HG02840 (cell line): ENCODE measurements at regions not wholly inside any gene's neighbourhood (a gene's known extent, or its start where the extent isn't known, plus 50 kb on each side); places are given as distances from the start of the nearest gene placed in this dataset.

Experiments used
- ATAC-seq: cut with Tn5 transposase; IDR thresholded peaks from one replicate; pipeline ENCODE4 v1.9.1; 2021; ENCODE audit warnings: mild to moderate bottlenecking, moderate library complexity, moderate number of reproducible peaks; ENCODE audit not compliant: unreplicated experiment, low FRiP score

DNA sequence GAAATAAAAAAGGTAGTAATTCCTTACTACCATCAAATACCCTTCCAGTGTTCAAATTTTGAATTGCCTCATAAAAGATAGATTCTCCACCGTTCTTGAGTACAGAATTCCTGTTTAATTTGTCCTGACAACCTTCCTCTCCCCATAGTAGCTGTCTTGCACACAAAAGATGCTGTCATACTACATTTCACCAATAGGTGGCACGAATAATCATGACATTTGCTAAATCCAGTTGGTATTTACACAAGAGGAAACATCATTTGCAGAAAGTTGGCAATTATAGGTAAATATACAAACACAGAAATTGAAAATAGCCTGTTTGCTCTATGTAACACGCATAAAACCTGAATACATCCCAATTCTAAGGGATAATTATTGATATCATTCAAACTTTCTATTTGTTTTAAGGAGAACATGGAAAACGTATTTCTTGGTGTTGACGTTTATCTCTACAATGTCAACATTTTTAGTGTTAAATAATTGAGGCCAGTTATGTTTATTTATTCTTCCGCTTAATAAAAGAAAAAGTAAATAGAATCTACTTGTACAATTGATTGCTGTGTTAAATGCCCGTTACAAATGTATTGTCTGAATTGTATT is 58.3 kb upstream of the CLDN10 start:
- ATAC-seq, result no peak

GRCh38 chr13:95496485-95496884 is 56.0 kb upstream of the CLDN10 start:
- no peak for ATAC-seq

DNA sequence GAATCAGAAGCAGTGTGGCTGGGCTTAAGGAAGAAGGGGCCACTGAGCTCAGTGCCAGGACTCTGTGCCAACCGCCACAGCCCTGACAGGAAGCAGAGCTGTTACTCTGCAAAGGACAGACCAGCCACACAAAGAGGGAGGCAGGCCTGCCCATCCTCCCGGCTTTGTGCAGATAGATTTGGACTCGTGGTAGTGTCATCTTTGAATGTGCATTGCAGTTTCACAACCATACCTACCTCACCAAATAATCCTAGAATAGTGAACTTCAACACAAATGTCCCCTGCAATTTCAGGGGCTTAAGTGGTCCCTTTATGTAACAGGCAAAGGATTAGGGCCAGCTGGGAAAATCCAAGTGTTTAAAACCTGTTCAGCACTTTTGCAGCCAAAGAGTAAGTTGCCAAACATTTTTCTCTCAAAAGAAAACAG is 55.1 kb upstream of the CLDN10 start:
- ATAC-seq, result no peak

DNA sequence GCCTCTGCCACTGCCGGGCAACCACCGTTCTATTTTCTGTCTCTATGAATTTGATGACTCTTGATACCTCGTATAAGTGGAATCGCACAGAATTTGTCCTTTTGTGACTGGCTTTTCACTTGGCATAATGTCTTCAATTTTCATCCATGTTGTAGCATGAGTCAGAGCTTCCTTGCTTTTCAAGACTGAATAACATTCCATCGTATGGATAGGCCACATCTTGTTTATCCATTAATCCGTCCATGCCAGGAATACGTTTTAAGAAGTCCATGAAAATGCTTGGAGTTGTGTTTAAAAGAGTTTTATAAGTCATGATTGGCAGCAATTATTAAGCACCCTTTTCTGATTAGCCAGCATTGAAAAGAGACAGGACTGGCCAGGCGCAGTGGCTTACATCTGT is 53.6 kb upstream of the CLDN10 start:
- no peak for ATAC-seq

DNA sequence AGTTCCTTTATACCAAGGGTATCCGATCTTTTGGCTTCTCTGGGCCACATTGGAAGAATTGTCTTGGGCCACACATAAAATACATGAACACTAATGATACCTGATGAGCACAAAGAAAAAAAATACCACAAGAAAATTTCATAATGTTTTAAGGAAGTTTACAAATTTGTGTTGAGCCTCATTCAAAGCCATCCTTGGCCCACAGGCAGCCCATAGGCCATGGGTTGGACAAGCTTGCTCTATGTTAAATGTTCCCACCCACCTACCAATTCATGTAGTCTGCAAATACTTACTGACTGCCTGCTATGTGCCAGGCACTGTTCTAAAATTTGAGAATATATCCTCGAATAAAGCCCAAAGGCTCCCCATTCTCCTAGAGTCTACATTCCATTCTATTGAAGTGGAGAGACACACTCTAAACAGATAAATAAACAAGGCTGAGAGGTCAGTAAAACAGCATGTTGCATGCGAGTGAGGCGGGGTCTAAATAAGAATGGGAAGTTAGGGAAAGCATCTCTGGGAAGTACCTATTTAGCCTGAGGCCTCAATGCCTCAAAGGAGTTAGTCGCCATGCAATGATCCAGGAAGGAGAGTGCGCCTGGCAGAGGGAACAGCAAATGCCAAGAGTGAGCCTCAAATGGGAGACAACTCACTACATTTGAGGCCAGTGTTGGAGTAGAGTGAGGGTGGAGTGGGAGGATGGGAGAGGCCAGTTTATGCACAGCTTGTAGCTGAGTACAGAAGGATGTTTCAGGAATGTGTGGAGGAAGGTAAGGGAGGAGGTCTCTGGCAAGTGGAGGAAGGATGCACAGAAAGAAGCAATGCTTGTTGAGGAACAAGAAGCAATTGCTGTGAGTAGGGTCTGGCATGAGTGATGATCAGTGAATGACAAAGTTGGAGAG is 52.5 kb upstream of the CLDN10 start:
- no peak for ATAC-seq

DNA sequence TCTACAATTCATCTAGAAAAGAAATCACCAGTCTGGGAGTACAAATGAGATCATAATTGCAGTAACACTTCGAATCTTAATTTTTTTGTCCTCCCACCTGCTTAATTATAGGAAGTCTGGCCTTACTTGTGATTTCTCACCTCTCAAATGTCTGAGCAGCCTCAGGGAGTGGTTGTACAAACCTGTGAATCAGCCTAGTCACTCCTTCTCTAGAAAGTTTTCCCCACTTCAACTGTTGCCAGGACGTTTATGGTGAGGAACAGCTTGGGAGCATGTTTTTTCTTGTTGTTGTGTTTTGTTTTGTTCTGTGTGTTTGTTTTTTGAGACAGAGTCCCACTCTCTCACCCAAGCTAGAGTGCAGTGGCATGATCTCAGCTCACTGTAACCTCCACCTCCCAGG is 50.3 kb upstream of the CLDN10 start:
- no peak for ATAC-seq
